PC-9 (cell line): ENCODE measurements at regions not wholly inside any gene's neighbourhood (a gene's known extent, or its start where the extent isn't known, plus 50 kb on each side); places are given as distances from the start of the nearest gene placed in this dataset.

Experiments
- BruUV-seq: library from RNA; stranded (reverse); fragments of 400-500 nt; replicated peaks from 2 replicates; lab custom pipeline; 2021; lab: Mats Ljungman, UMichigan
- CTCF ChIA-PET: fragments of 300-600 bp; sonication (Branson Sonifier 250); formaldehyde crosslinking; loops from one replicate; lab custom pipeline; 2022; ENCODE audit warnings: antibody characterized with exemption; lab: Charles Lee
- POLR2A ChIA-PET: fragments of 300-600 bp; sonication (Branson Sonifier 250); formaldehyde crosslinking; loops from one replicate; lab custom pipeline; 2022; ENCODE audit warnings: antibody characterized with exemption; ENCODE audit not compliant: unreplicated experiment; lab: Charles Lee
- DNase-seq, 2 experiments: peaks; one replicate each; pipeline versions ENCODE4 v3.0.0 to v3.0.0-alpha.2; 2015 to 2022; ENCODE audit warnings: mixed read lengths in 1 of 2
- H2AFZ ChIP-seq: fragments of 200-600 bp; sonication (generic); 2 replicates; pipeline ENCODE4 v1.8.1; 2017; ENCODE audit warnings: antibody characterized with exemption
- H3F3A ChIP-seq: fragments of 200-600 bp; sonication (generic); 2 replicates; pipeline ENCODE4 v1.8.1; 2017; ENCODE audit warnings: antibody characterized with exemption, mild to moderate bottlenecking, low read depth; ENCODE audit not compliant: insufficient read depth
- H3K27ac ChIP-seq: fragments of 200-600 bp; sonication (generic); 2 replicates; pipeline ENCODE4 v1.6.1; 2016; ENCODE audit warnings: mixed run types
- H3K27me3 ChIP-seq: fragments of 200-600 bp; sonication (generic); 2 replicates; pipeline ENCODE4 v1.6.1; 2016; ENCODE audit warnings: low read depth, mixed run types; ENCODE audit not compliant: insufficient read depth
- H3K36me3 ChIP-seq: fragments of 200-600 bp; sonication (generic); 2 replicates; pipeline ENCODE4 v1.6.1; 2016; ENCODE audit warnings: low read depth, mixed run types
- H3K4me1 ChIP-seq: fragments of 200-600 bp; sonication (generic); replicated peaks from 2 replicates; pipeline ENCODE4 v1.6.1; 2016; ENCODE audit warnings: mixed run types; ENCODE audit not compliant: insufficient read depth
- H3K4me2 ChIP-seq: fragments of 200-600 bp; sonication (generic); 2 replicates; pipeline ENCODE4 v1.6.1; 2017; ENCODE audit warnings: mixed run types
- H3K4me3 ChIP-seq: fragments of 200-600 bp; sonication (generic); 2 replicates; pipeline ENCODE4 v1.6.1; 2016; ENCODE audit warnings: mixed run types
- H3K79me2 ChIP-seq: fragments of 200-600 bp; sonication (generic); 2 replicates; pipeline ENCODE4 v1.6.1; 2017; ENCODE audit warnings: low read depth, mixed run types
- H3K9me2 ChIP-seq: fragments of 200-600 bp; sonication (generic); 2 replicates; pipeline ENCODE4 v1.8.1; 2017; ENCODE audit warnings: mild to moderate bottlenecking; ENCODE audit not compliant: insufficient read depth
- H3K9me3 ChIP-seq: fragments of 200-600 bp; sonication (generic); 2 replicates; pipeline ENCODE4 v1.8.1; 2016; ENCODE audit warnings: low read depth; ENCODE audit not compliant: insufficient read depth
- H4K20me1 ChIP-seq: fragments of 200-600 bp; sonication (generic); 2 replicates; pipeline ENCODE4 v1.8.1; 2017; ENCODE audit not compliant: insufficient read depth
- CTCF ChIP-seq: fragments of 200-600 bp; sonication (generic); conservative IDR thresholded peaks from 2 replicates; pipeline ENCODE4 v1.6.1; 2017; ENCODE audit warnings: mixed run types, antibody characterized with exemption, mild to moderate bottlenecking, moderate library complexity
- EZH2 ChIP-seq: fragments of 200-600 bp; sonication (generic); IDR thresholded peaks from 2 replicates; pipeline ENCODE4 v1.8.0; 2017; ENCODE audit warnings: antibody characterized with exemption, low read depth
- intact Hi-C: fragments of 100-400 bp; cut with micrococcal nuclease; formaldehyde crosslinking; loops from one replicate; pipeline ENCODE4 v1.10.0; 2022; ENCODE audit not compliant: unreplicated experiment

DNA sequence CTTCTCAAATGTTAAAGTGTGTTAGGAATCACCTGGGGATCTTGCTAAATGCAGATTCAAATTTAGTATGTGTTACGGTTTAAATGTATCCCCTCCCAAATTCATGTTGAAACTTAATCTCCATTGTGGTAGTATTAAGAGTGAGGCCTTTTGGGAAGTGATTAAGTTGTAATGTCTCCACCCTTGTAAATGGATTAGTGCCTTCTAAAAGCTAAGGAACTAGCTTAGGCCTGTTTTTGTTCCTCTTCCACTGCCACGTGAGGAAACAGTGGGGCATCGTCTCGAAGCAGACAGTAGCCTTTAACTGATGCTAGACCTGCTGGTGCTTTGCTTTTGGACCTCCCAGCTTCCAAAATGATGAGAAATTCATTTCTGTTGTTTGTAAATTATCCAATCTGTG, 52.3 kb upstream of the SEMA3D start:
- no peaks in the 10 kb centered on the region for H3K36me3 ChIP-seq
- intact Hi-C loops = no loop called here
- H2AFZ ChIP-seq = 0 out of 2 replicates have a peak overlapping the region, but pooled peaks have one; percentile 53
- CTCF ChIA-PET = no interaction called here
- no peaks in the 10 kb centered on the region for H3F3A ChIP-seq
- DNase-seq = no peak
- no peak overlapping the region for H3K27ac ChIP-seq
- POLR2A ChIA-PET = no interaction called here
- BruUV-seq = no TSS peak
- no peak overlapping the region for H3K4me2 ChIP-seq
- H3K4me3 ChIP-seq = no peak overlapping the region
- H3K27me3 ChIP-seq = no peaks in the 10 kb centered on the region
- H4K20me1 ChIP-seq = no peaks in the 10 kb centered on the region
- no peaks in the 10 kb centered on the region; the same call in 1 of the 2 replicates for H3K9me3 ChIP-seq
- no peak for TF ChIP-seq EZH2
- TF ChIP-seq CTCF = no peak
- H3K9me2 ChIP-seq = no peaks in the 10 kb centered on the region
- no peaks in the 10 kb centered on the region for H3K4me1 ChIP-seq
- H3K79me2 ChIP-seq = no peaks in the 10 kb centered on the region

GRCh38 chr7:85237721-85238120, 50.9 kb upstream of the SEMA3D start:
- H3K4me3 ChIP-seq = no peak overlapping the region
- TF ChIP-seq CTCF (no peak), EZH2 (no peak)
- no peaks in the 10 kb centered on the region; the same call in 1 of the 2 replicates for H3K9me3 ChIP-seq
- no peaks in the 10 kb centered on the region for H3K79me2 ChIP-seq
- intact Hi-C loops = no loop called here
- POLR2A ChIA-PET = no interaction called here
- no peak overlapping the region for H3K27ac ChIP-seq
- no peak for DNase-seq
- no peaks in the 10 kb centered on the region for H3K4me1 ChIP-seq
- no peaks in the 10 kb centered on the region for H3K27me3 ChIP-seq
- BruUV-seq = no TSS peak
- CTCF ChIA-PET = no interaction called here
- H3F3A ChIP-seq = no peaks in the 10 kb centered on the region
- H3K9me2 ChIP-seq = no peaks in the 10 kb centered on the region
- H2AFZ ChIP-seq = no peak overlapping the region
- no peaks in the 10 kb centered on the region for H3K36me3 ChIP-seq
- no peaks in the 10 kb centered on the region for H4K20me1 ChIP-seq
- H3K4me2 ChIP-seq = no peak overlapping the region
